BLaER1 treated with 17β-estradiol and CSF1 and Interleukin-3, amounts not matched to agents 10 nM and 100 nM (cell line): ENCODE measurements at regions not wholly inside any gene's neighbourhood (a gene's known extent, or its start where the extent isn't known, plus 50 kb on each side); places are given as distances from the start of the nearest gene placed in this dataset.
"Not testable (repeated sequence)": the region's sequence is repeated elsewhere in the genome, so short reads cannot be mapped to it uniquely, and the experiment has no call there.

Experiments used
- H3K27ac ChIP-seq, 11 experiments: shearing (Covaris generic); formaldehyde crosslinking; 2 replicates each; pipeline ENCODE4 v1.8.1; 2022
- H3K27me3 ChIP-seq, 11 experiments: shearing (Covaris generic); formaldehyde crosslinking; 2 replicates each; pipeline ENCODE4 v1.8.1; 2022
- H3K36me3 ChIP-seq, 11 experiments: shearing (Covaris generic); formaldehyde crosslinking; 2 replicates each; pipeline ENCODE4 v1.8.1; 2022
- H3K4me1 ChIP-seq, 10 experiments: shearing (Covaris generic); formaldehyde crosslinking; 2 replicates each; pipeline ENCODE4 v1.8.1; 2022
- H3K4me2 ChIP-seq, 11 experiments: shearing (Covaris generic); formaldehyde crosslinking; 2 replicates each; pipeline ENCODE4 v1.8.1; 2022
- H3K4me3 ChIP-seq, 10 experiments: shearing (Covaris generic); formaldehyde crosslinking; 2 replicates each; pipeline ENCODE4 v1.8.1; 2022
- H3K9ac ChIP-seq, 11 experiments: shearing (Covaris generic); formaldehyde crosslinking; 2 replicates each; pipeline ENCODE4 v1.8.1; 2022
- H3K9me3 ChIP-seq, 11 experiments: shearing (Covaris generic); formaldehyde crosslinking; replicated peaks in 1 of 11; 2 replicates each; pipeline ENCODE4 v1.8.1; 2022
- H4K20me1 ChIP-seq, 11 experiments: shearing (Covaris generic); formaldehyde crosslinking; 2 replicates each; pipeline ENCODE4 v1.8.1; 2022
- Cebpa-rat ChIP-seq, 11 experiments: shearing (Covaris generic); IDR thresholded peaks; 2 replicates each; pipeline ENCODE4 v1.8.1; 2022

- Histone ChIP-seq H3K4me3 (no peak overlapping the region), H3K36me3 (no peaks in the 10 kb centered on the region), H3K9me3 (no peaks in the 10 kb centered on the region), H3K27me3 (no peaks in the 10 kb centered on the region), H3K9ac (no peak overlapping the region), H3K4me1 (no peaks in the 10 kb centered on the region), H3K4me2 (no peak overlapping the region), H3K27ac (no peak overlapping the region), H4K20me1 (no peaks in the 10 kb centered on the region)
- no peak for TF ChIP-seq Cebpa-rat (IDR thresholded peaks at IDR 0.05)
Observed at GRCh38 chr10:61050120-61050745, 106.2 kb upstream of the RHOBTB1 start.

GRCh38 chr10:61049386-61049785 lies 105.4 kb upstream of the RHOBTB1 start:
- H3K9me3 ChIP-seq, result no peaks in the 10 kb centered on the region
- no peak overlapping the region for H3K9ac ChIP-seq
- no peaks in the 10 kb centered on the region for H4K20me1 ChIP-seq
- TF ChIP-seq Cebpa-rat (IDR thresholded peaks at IDR 0.05), result no peak
- H3K4me3 ChIP-seq, result no peak overlapping the region
- no peak overlapping the region for H3K27ac ChIP-seq
- no peaks in the 10 kb centered on the region for H3K27me3 ChIP-seq
- no peak overlapping the region for H3K4me2 ChIP-seq
- H3K36me3 ChIP-seq, result no peaks in the 10 kb centered on the region
- no peaks in the 10 kb centered on the region for H3K4me1 ChIP-seq

- H3K27me3 ChIP-seq, result no peaks in the 10 kb centered on the region
- H4K20me1 ChIP-seq, result no peaks in the 10 kb centered on the region
- H3K9ac ChIP-seq, result no peak overlapping the region
- H3K9me3 ChIP-seq, result no peaks in the 10 kb centered on the region
- H3K27ac ChIP-seq, result no peak overlapping the region
- no peaks in the 10 kb centered on the region for H3K4me1 ChIP-seq
- no peaks in the 10 kb centered on the region for H3K36me3 ChIP-seq
- H3K4me3 ChIP-seq, result no peak overlapping the region
- H3K4me2 ChIP-seq, result no peak overlapping the region
- no peak for TF ChIP-seq Cebpa-rat (IDR thresholded peaks at IDR 0.05)
Observed at GRCh38 chr10:61047788-61048560, 104.0 kb upstream of the RHOBTB1 start.

- H3K36me3 ChIP-seq, result no peaks in the 10 kb centered on the region
- no peak overlapping the region for H3K9ac ChIP-seq
- H3K4me3 ChIP-seq, result no peak overlapping the region
- H3K4me2 ChIP-seq, result no peak overlapping the region
- no peak overlapping the region for H3K27ac ChIP-seq
- H3K9me3 ChIP-seq, result no peaks in the 10 kb centered on the region
- no peaks in the 10 kb centered on the region for H3K4me1 ChIP-seq
- H4K20me1 ChIP-seq, result no peaks in the 10 kb centered on the region
- no peak for TF ChIP-seq Cebpa-rat (IDR thresholded peaks at IDR 0.05)
- no peaks in the 10 kb centered on the region for H3K27me3 ChIP-seq
Observed at GRCh38 chr10:61047081-61047480, 103.1 kb upstream of the RHOBTB1 start.

- H3K27ac ChIP-seq, H3K4me3 ChIP-seq, H3K27me3 ChIP-seq, H3K36me3 ChIP-seq, H4K20me1 ChIP-seq, H3K4me1 ChIP-seq, H3K9ac ChIP-seq, H3K4me2 ChIP-seq, H3K9me3 ChIP-seq: not testable (repeated sequence)
Observed at GRCh38 chr10:61045480-61045879, 101.5 kb upstream of the RHOBTB1 start.

- Histone ChIP-seq H3K4me2 (no peak overlapping the region), H4K20me1 (no peaks in the 10 kb centered on the region), H3K9ac (no peak overlapping the region), H3K27ac (no peak overlapping the region), H3K9me3 (peaks cover 0 to 21% (median 9%) of the 10 kb centered on the region in 11 experiments; a peak in 14 of 22 replicates), H3K4me3 (no peak overlapping the region), H3K27me3 (no peaks in the 10 kb centered on the region), H3K4me1 (no peaks in the 10 kb centered on the region), H3K36me3 (no peaks in the 10 kb centered on the region)
- no peak for TF ChIP-seq Cebpa-rat (IDR thresholded peaks at IDR 0.05)
Observed at GRCh38 chr10:61042533-61042932, 98.5 kb upstream of the RHOBTB1 start.

GRCh38 chr10:61040399-61041016 lies 96.5 kb upstream of the RHOBTB1 start:
- Histone ChIP-seq H3K27me3 (no peaks in the 10 kb centered on the region), H3K4me3 (no peak overlapping the region), H3K4me2 (no peak overlapping the region), H3K36me3 (no peaks in the 10 kb centered on the region), H3K9ac (no peak overlapping the region), H3K27ac (no peak overlapping the region), H3K4me1 (no peaks in the 10 kb centered on the region), H4K20me1 (no peaks in the 10 kb centered on the region), H3K9me3 (peaks cover 0 to 21% (median 9%) of the 10 kb centered on the region in 11 experiments; a peak in 14 of 22 replicates)
- no peak for TF ChIP-seq Cebpa-rat (IDR thresholded peaks at IDR 0.05)

GRCh38 chr10:61039868-61040267 lies 95.9 kb upstream of the RHOBTB1 start:
- no peaks in the 10 kb centered on the region for H3K36me3 ChIP-seq
- H3K27ac ChIP-seq, result no peak overlapping the region
- TF ChIP-seq Cebpa-rat (IDR thresholded peaks at IDR 0.05), result no peak
- H3K4me2 ChIP-seq, result no peak overlapping the region
- no peak overlapping the region for H3K9ac ChIP-seq
- H3K4me1 ChIP-seq, result no peaks in the 10 kb centered on the region
- H3K27me3 ChIP-seq, result no peaks in the 10 kb centered on the region
- H3K9me3 ChIP-seq, result peaks cover 0 to 21% (median 9%) of the 10 kb centered on the region in 11 experiments; a peak in 14 of 22 replicates
- H3K4me3 ChIP-seq, result no peak overlapping the region
- no peaks in the 10 kb centered on the region for H4K20me1 ChIP-seq

- H3K9ac ChIP-seq, H3K4me3 ChIP-seq, H3K27ac ChIP-seq, H3K27me3 ChIP-seq, H3K36me3 ChIP-seq, H3K4me1 ChIP-seq, H4K20me1 ChIP-seq, H3K4me2 ChIP-seq: not testable (repeated sequence)
- peaks cover 0 to 21% (median 9%) of the 10 kb centered on the region in 11 experiments; a peak in 14 of 22 replicates for H3K9me3 ChIP-seq
Observed at GRCh38 chr10:61037261-61037830, 93.4 kb upstream of the RHOBTB1 start.

- not testable (repeated sequence) for H3K27me3 ChIP-seq, H3K27ac ChIP-seq, H3K4me1 ChIP-seq, H3K4me2 ChIP-seq, H3K4me3 ChIP-seq, H3K9ac ChIP-seq, H4K20me1 ChIP-seq, H3K36me3 ChIP-seq
- peaks cover 0 to 21% (median 9%) of the 10 kb centered on the region in 11 experiments; a peak in 14 of 22 replicates for H3K9me3 ChIP-seq
Observed at GRCh38 chr10:61036148-61036547, 92.2 kb upstream of the RHOBTB1 start.
